ENCODE measurements at regions not wholly inside any gene's neighbourhood (a gene's known extent, or its start where the extent isn't known, plus 50 kb on each side); places are given as distances from the start of the nearest gene placed in this dataset.
A peak's percentile ranks its signal among the peaks of the same experiment; 100 is the strongest.

DNA sequence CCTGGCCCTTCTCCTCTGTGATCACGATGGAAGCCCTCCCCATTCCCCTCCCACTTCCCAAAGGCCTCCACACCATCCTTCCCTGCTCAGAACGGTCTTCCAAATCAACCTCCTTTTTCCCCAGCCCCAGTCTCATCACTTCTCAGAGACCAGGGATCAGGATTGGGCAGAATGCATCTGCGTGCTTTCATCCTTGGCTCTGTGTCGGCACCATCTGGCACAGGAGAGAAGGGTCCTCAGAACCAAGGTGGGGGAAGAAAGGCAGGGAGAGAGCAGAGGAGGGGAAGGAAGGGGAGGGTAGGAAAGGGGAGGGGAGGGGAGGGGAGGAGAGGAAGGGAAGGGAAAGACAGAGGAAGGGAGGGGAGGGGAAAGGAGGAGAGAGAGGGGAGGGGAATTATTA lies 52.4 kb upstream of the FICD start:
- no peak for DNase-seq (ENCODE audit: low spot score in 2 of 2)
- Mint-ChIP-seq H3K9me3 (no peaks in the 10 kb centered on the region), H3K27ac (no peak overlapping the region), H3K4me1 (no peaks in the 10 kb centered on the region), H3K4me3 (no peak overlapping the region), H3K36me3 (no peaks in the 10 kb centered on the region)
- ATAC-seq: no peak

DNA sequence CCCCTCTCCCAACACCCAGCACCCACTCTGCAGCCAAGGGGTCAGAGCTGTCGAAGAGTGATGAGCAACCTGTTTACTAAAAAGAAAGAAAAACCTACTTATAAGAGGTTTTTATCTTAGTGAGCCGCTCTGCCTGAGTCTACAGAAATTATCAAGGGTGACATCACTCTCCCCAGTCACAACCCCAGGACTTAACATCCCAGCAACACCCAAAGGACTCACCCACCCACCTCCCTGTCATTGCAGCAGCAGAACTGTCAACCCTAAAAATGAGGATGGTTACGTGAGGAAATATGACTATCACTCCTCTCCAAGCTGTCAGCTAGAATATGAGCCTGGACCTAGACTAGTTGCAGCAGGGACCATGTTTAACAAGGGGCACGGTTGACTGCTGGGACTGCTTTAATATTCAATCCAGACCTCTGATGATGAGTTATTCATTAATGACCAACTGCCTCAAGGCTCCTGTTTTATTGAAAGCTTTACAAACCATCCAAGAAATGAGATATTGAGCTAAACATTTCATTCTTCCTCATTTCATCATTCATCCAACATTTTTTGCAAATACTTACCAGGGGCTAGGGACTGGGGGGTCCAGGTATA lies 53.9 kb upstream of the FICD start:
- no peak for DNase-seq (ENCODE audit: low spot score in 2 of 2)
- ATAC-seq: no peak
- H3K4me3 Mint-ChIP-seq: no peak overlapping the region
- no peaks in the 10 kb centered on the region for H3K4me1 Mint-ChIP-seq
- no peak overlapping the region for H3K27ac Mint-ChIP-seq
- H3K9me3 Mint-ChIP-seq: no peaks in the 10 kb centered on the region
- no peaks in the 10 kb centered on the region for H3K36me3 Mint-ChIP-seq

- H3K4me1 Mint-ChIP-seq: no peaks in the 10 kb centered on the region
- no peak overlapping the region for H3K27ac Mint-ChIP-seq
- no peaks in the 10 kb centered on the region for H3K36me3 Mint-ChIP-seq
- no peaks in the 10 kb centered on the region for H3K9me3 Mint-ChIP-seq
- H3K4me3 Mint-ChIP-seq: no peak overlapping the region
- ATAC-seq: no peak
- no peak for DNase-seq (ENCODE audit: low spot score in 2 of 2)
Measured at GRCh38 chr12:108459149-108459548, 55.9 kb upstream of the FICD start.

DNA sequence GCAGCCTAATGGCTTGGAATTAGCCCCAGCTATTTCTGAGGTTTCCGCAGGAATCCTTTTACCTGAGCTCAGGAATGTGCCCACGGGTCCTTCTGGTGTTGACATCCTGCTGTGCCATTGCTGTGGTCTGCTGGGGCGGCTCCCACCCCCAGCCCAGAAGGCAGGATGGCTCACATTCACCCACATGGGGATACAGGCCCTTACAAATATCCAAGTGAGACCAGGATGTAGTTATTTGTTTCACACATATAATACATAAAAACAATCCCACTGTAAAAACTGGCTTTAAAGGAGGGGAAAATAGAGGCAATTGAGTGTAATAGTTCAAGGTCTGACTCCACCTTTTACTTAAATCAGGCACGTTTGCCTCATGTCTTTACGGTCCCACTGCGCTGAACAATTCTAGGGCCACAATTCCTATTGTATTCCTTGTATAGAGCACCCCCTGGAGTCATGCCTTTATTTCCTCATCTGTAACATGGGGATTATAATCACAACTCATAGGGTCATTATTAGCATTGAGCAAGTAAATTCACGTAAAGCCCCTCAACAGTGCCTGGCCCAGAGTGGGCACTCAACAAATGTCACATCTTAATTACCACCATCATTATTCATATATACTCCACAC lies 57.2 kb upstream of the FICD start:
- Mint-ChIP-seq H3K4me1 (no peaks in the 10 kb centered on the region), H3K4me3 (no peak overlapping the region), H3K9me3 (no peaks in the 10 kb centered on the region), H3K36me3 (no peaks in the 10 kb centered on the region), H3K27ac (no peak overlapping the region)
- ATAC-seq (no peak), DNase-seq (ENCODE audit: low spot score in 2 of 2) (no peak)

GRCh38 chr12:108457006-108457733 lies 57.9 kb upstream of the FICD start:
- H3K36me3 Mint-ChIP-seq: no peaks in the 10 kb centered on the region
- ATAC-seq: peak; percentile 55
- no peak overlapping the region for H3K4me3 Mint-ChIP-seq
- no peaks in the 10 kb centered on the region for H3K9me3 Mint-ChIP-seq
- no peak for DNase-seq (ENCODE audit: low spot score in 2 of 2)
- H3K27ac Mint-ChIP-seq: no peak overlapping the region
- no peaks in the 10 kb centered on the region for H3K4me1 Mint-ChIP-seq

- Mint-ChIP-seq H3K27ac (no peak overlapping the region), H3K36me3 (no peaks in the 10 kb centered on the region), H3K4me1 (no peaks in the 10 kb centered on the region), H3K4me3 (no peak overlapping the region), H3K9me3 (no peaks in the 10 kb centered on the region)
- DNase-seq (ENCODE audit: low spot score in 2 of 2): no peak
- ATAC-seq: no peak
Measured at GRCh38 chr12:108455706-108456105, 59.4 kb upstream of the FICD start.

DNA sequence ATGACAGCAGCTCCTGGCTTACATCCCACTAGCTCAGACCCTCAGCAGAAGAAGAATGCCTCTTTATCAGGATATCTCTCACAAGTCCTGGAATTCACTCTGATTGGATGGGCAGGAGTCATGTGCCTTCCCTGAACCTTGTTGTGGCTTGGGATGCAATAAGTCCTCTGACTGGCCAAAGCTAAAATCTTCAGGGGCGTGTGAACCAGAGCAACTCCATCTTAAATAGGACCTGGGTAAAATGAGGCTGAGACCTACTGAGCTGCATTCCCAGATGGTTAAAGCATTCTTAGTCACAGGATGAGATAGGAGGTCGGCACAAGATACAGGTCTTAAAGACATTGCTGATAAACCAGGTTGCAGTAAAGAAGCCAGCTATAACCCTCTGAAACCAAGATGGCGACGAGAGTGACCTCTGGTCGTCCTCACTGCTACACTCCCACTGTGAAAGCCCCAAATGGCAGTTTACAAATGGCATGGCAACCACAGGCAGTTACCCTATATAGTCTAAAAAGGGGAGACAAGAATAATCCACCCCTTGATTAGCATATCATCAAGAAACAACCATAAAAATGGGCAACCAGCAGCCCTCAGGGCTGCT lies 60.4 kb upstream of the FICD start:
- Mint-ChIP-seq H3K4me3 (no peak overlapping the region), H3K4me1 (no peaks in the 10 kb centered on the region), H3K27ac (no peak overlapping the region), H3K9me3 (no peaks in the 10 kb centered on the region), H3K36me3 (no peaks in the 10 kb centered on the region)
- ATAC-seq: no peak
- DNase-seq (ENCODE audit: low spot score in 2 of 2): no peak

GRCh38 chr12:108449478-108449877 lies 65.6 kb upstream of the FICD start:
- Mint-ChIP-seq H3K9me3 (no peaks in the 10 kb centered on the region), H3K36me3 (no peaks in the 10 kb centered on the region), H3K27ac (no peak overlapping the region), H3K4me1 (no peaks in the 10 kb centered on the region), H3K4me3 (no peak overlapping the region)
- DNase-seq (ENCODE audit: low spot score in 2 of 2) (no peak), ATAC-seq (no peak)

GRCh38 chr12:108448246-108448645 lies 66.8 kb upstream of the FICD start:
- no peaks in the 10 kb centered on the region for H3K4me1 Mint-ChIP-seq
- ATAC-seq: no peak
- DNase-seq (ENCODE audit: low spot score in 2 of 2): no peak
- H3K4me3 Mint-ChIP-seq: no peak overlapping the region
- no peak overlapping the region for H3K27ac Mint-ChIP-seq
- no peaks in the 10 kb centered on the region for H3K36me3 Mint-ChIP-seq
- H3K9me3 Mint-ChIP-seq: no peaks in the 10 kb centered on the region

- no peak for ATAC-seq
- no peaks in the 10 kb centered on the region for H3K36me3 Mint-ChIP-seq
- H3K4me3 Mint-ChIP-seq: no peak overlapping the region
- DNase-seq (ENCODE audit: low spot score in 2 of 2): no peak
- no peak overlapping the region for H3K27ac Mint-ChIP-seq
- no peaks in the 10 kb centered on the region for H3K4me1 Mint-ChIP-seq
- no peaks in the 10 kb centered on the region for H3K9me3 Mint-ChIP-seq
Measured at GRCh38 chr12:108447168-108447832, 67.8 kb upstream of the FICD start.

DNA sequence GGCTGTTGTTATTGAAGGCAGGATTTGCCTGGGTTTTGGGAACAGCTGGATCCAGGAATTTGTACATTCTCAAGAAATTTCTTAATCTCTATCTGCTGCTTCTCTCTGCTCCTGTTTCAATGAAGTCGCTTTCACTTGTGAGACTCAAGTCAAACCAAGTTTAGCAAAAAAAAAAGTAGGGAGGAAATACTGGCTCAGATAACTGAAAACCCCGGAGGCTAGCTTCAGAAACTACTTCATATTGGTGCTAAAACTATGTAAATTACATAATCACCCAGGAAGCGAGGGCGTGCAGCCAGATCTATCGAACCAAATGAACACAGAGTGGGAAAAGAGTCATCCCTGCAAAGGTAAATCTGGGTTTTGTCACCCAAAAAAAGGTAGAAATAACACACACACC lies 68.3 kb upstream of the FICD start:
- DNase-seq (ENCODE audit: low spot score in 2 of 2) (no peak), ATAC-seq (no peak)
- no peaks in the 10 kb centered on the region for H3K9me3 Mint-ChIP-seq

GRCh38 chr12:108442910-108443309 lies 72.2 kb upstream of the FICD start:
- Mint-ChIP-seq H3K27ac (no peak overlapping the region), H3K4me1 (no peaks in the 10 kb centered on the region)

More for the DNA sequence above, 68.3 kb upstream of the FICD start:
- Mint-ChIP-seq H3K27ac (no peak overlapping the region), H3K4me3 (no peak overlapping the region), H3K4me1 (no peaks in the 10 kb centered on the region), H3K36me3 (no peaks in the 10 kb centered on the region)

GRCh38 chr12:108442067-108442466 lies 73.0 kb upstream of the FICD start:
- no peaks in the 10 kb centered on the region for H3K36me3 Mint-ChIP-seq
- H3K9me3 Mint-ChIP-seq: no peaks in the 10 kb centered on the region
- no peak overlapping the region for H3K27ac Mint-ChIP-seq
- no peaks in the 10 kb centered on the region for H3K4me1 Mint-ChIP-seq
- ATAC-seq (no peak), DNase-seq (ENCODE audit: low spot score in 2 of 2) (no peak)
- no peak overlapping the region for H3K4me3 Mint-ChIP-seq

More at GRCh38 chr12:108442910-108443309, 72.2 kb upstream of the FICD start:
- H3K36me3 Mint-ChIP-seq: no peaks in the 10 kb centered on the region
- DNase-seq (ENCODE audit: low spot score in 2 of 2) (no peak), ATAC-seq (no peak)
- H3K9me3 Mint-ChIP-seq: no peaks in the 10 kb centered on the region
- H3K4me3 Mint-ChIP-seq: no peak overlapping the region

- no peak overlapping the region for H3K27ac Mint-ChIP-seq
- no peaks in the 10 kb centered on the region for H3K9me3 Mint-ChIP-seq
- H3K36me3 Mint-ChIP-seq: no peaks in the 10 kb centered on the region
- no peaks in the 10 kb centered on the region for H3K4me1 Mint-ChIP-seq
- no peak overlapping the region for H3K4me3 Mint-ChIP-seq
- no peak for DNase-seq (ENCODE audit: low spot score in 2 of 2)
- ATAC-seq: no peak
Measured at GRCh38 chr12:108441549-108441948, 73.5 kb upstream of the FICD start.

DNA sequence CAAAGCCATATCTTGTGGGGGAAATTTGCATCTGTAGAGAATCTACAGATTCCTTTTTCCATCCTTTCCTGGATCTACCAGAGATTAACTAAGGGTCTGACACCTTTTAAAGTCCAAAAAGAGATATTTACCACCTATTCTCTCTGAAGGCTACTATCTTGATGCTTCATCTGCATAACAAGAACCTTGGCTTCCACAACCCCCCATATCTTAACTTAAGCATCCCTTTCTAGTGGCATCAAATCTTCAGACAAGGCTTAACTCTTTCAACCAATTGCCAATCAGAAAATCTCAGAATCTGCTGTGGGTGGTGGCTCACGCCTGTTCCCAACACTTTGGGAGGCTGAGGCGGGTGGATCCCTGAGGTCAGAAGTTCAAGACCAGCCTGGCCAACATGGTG lies 74.3 kb upstream of the FICD start:
- no peak for ATAC-seq
- Mint-ChIP-seq H3K4me1 (no peaks in the 10 kb centered on the region), H3K9me3 (no peaks in the 10 kb centered on the region), H3K27ac (no peak overlapping the region), H3K4me3 (no peak overlapping the region), H3K36me3 (no peaks in the 10 kb centered on the region)
- DNase-seq (ENCODE audit: low spot score in 2 of 2): no peak
